SK-N-SH (cell line): ENCODE measurements at regions not wholly inside any gene's neighbourhood (a gene's known extent, or its start where the extent isn't known, plus 50 kb on each side); places are given as distances from the start of the nearest gene placed in this dataset.

ENCODE experiments used
- CTCF ChIA-PET: fragments of 300-600, 350-600 bp; formaldehyde crosslinking; extraction: SDS; loops from one replicate; lab custom pipeline; 2021; lab: Yijun Ruan, JAX
- POLR2A ChIA-PET: fragments of 350-600 bp; sonication (Branson Sonifier 250); formaldehyde crosslinking; extraction: SDS; loops from one replicate; lab custom pipeline; 2020; ENCODE audit warnings: antibody characterized with exemption, inconsistent platforms; lab: Yijun Ruan, JAX
- DNase-seq: peaks from one replicate; pipeline ENCODE4 v3.0.0; 2012
- H2AFZ ChIP-seq: fragments of 200-600 bp; sonication (generic); 2 replicates; pipeline ENCODE4 v1.8.1; 2016; ENCODE audit warnings: antibody characterized with exemption, mild to moderate bottlenecking, low read depth
- H3F3A ChIP-seq: fragments of 200-600 bp; sonication (generic); replicated peaks from 2 replicates; pipeline ENCODE3; 2016; ENCODE audit warnings: antibody characterized with exemption, mild to moderate bottlenecking; ENCODE audit not compliant: insufficient read depth
- H3K27ac ChIP-seq, 2 experiments: fragments of 200-500 bp in 1 of 2; fragments of 200-600 bp in 1 of 2; sonication (Bioruptor generic) in 1 of 2; sonication (generic), shearing (Covaris generic) in 1 of 2; 2 replicates each; pipeline versions ENCODE4 v1.5.1 to v1.6.1; 2014 to 2016; ENCODE audit warnings: low read depth in 2 of 2, inconsistent platforms in 1 of 2, low read length in 1 of 2, mild to moderate bottlenecking in 1 of 2, mixed read lengths in 1 of 2
- H3K27me3 ChIP-seq: fragments of 200-600 bp; sonication (generic), shearing (Covaris generic); 2 replicates; pipeline ENCODE4 v1.6.1; 2016; ENCODE audit warnings: mixed run types; ENCODE audit not compliant: insufficient read depth
- H3K36me3 ChIP-seq, 2 experiments: fragments of 200-500 bp in 1 of 2; fragments of 200-600 bp in 1 of 2; sonication (Bioruptor generic) in 1 of 2; sonication (generic) in 1 of 2; replicated peaks in 1 of 2; 2 replicates each; pipeline versions ENCODE3 to v1.5.1; 2014 to 2016; ENCODE audit warnings: low read length in 1 of 2, mild to moderate bottlenecking in 1 of 2; ENCODE audit not compliant: insufficient read depth in 2 of 2, control insufficient read depth in 1 of 2
- H3K4me1 ChIP-seq, 2 experiments: fragments of 200-500 bp in 1 of 2; fragments of 200-600 bp in 1 of 2; sonication (Bioruptor generic) in 1 of 2; sonication (generic), shearing (Covaris generic) in 1 of 2; 2 replicates each; pipeline versions ENCODE4 v1.5.1 to v1.6.1; 2014 to 2016; ENCODE audit warnings: low read depth in 1 of 2, low read length in 1 of 2, mixed run types in 1 of 2; ENCODE audit not compliant: insufficient read depth in 2 of 2, control insufficient read depth in 1 of 2
- H3K4me2 ChIP-seq: fragments of 200-600 bp; sonication (generic), shearing (Covaris generic); 2 replicates; pipeline ENCODE4 v1.6.1; 2017; ENCODE audit warnings: mixed run types
- H3K4me3 ChIP-seq, 2 experiments: fragments of 200-500 bp in 1 of 2; fragments of 200-600 bp in 1 of 2; sonication (Bioruptor generic) in 1 of 2; sonication (generic), shearing (Covaris generic) in 1 of 2; 2 replicates each; pipeline versions ENCODE4 v1.5.1 to v1.8.1; 2014 to 2016; ENCODE audit warnings: low read depth in 2 of 2, inconsistent platforms in 1 of 2, low read length in 1 of 2, mild to moderate bottlenecking in 1 of 2, mixed read lengths in 1 of 2, moderate library complexity in 1 of 2
- H3K79me2 ChIP-seq: fragments of 200-600 bp; sonication (generic); 2 replicates; pipeline ENCODE4 v1.8.1; 2017; ENCODE audit warnings: mild to moderate bottlenecking; ENCODE audit not compliant: insufficient read depth
- H3K9ac ChIP-seq: fragments of 200-600 bp; sonication (generic); 2 replicates; pipeline ENCODE4 v1.6.1; 2017; ENCODE audit warnings: mixed run types
- H3K9me2 ChIP-seq: fragments of 200-600 bp; sonication (generic); 2 replicates; pipeline ENCODE4 v1.6.1; 2017; ENCODE audit warnings: mixed run types
- H3K9me3 ChIP-seq: fragments of 200-600 bp; sonication (generic); 2 replicates; pipeline ENCODE4 v1.6.1; 2017; ENCODE audit warnings: mixed run types, mild to moderate bottlenecking, moderate library complexity
- H4K20me1 ChIP-seq: fragments of 200-600 bp; sonication (generic); 2 replicates; pipeline ENCODE4 v1.6.1; 2017; ENCODE audit warnings: mild to moderate bottlenecking, mixed run types; ENCODE audit not compliant: insufficient read depth
- CHD2 ChIP-seq: fragments of 150-350 bp; IDR thresholded peaks from 2 replicates; pipeline ENCODE4 v1.6.1; 2018; ENCODE audit warnings: low read length; ENCODE audit not compliant: partially characterized antibody
- CTCF ChIP-seq: fragments of 200-600 bp; sonication (generic); IDR thresholded peaks from 2 replicates; pipeline ENCODE4 v1.6.1; 2017; ENCODE audit warnings: antibody characterized with exemption, mild to moderate bottlenecking, moderate library complexity
- EP300 ChIP-seq, 2 experiments: IDR thresholded peaks; 2 replicates each; pipeline versions ENCODE4 v1.4.0 to v1.6.1; 2012; ENCODE audit warnings: borderline replicate concordance in 1 of 2, low read depth in 1 of 2, low read length in 1 of 2
- EZH2phosphoT487 ChIP-seq: fragments of 200-600 bp; sonication (generic); IDR thresholded peaks from 2 replicates; pipeline ENCODE4 v1.6.1; 2017; ENCODE audit warnings: low read depth, mixed run types, mild to moderate bottlenecking, antibody characterized with exemption, moderate library complexity, borderline replicate concordance
- FOSL2 ChIP-seq: IDR thresholded peaks from 2 replicates; pipeline ENCODE4 v1.4.0; 2012; ENCODE audit warnings: low read depth, mild to moderate bottlenecking, moderate library complexity, borderline replicate concordance
- FOXJ3 ChIP-seq: sonication (generic); formaldehyde crosslinking; IDR thresholded peaks from 2 replicates; pipeline ENCODE4 v1.5.1; 2020; ENCODE audit warnings: mild to moderate bottlenecking, missing genetic modification reagents
- GABPA ChIP-seq: IDR thresholded peaks from 2 replicates; pipeline ENCODE4 v1.4.0; 2012; ENCODE audit warnings: low read depth, mild to moderate bottlenecking
- IRF3 ChIP-seq: fragments of 150-350 bp; IDR thresholded peaks from 2 replicates; pipeline ENCODE4 v1.6.1; 2016; ENCODE audit warnings: mild to moderate bottlenecking, low read depth, low read length
- JUND ChIP-seq: IDR thresholded peaks from 2 replicates; pipeline ENCODE4 v1.4.0; 2012
- MAX ChIP-seq: IDR thresholded peaks from 2 replicates; pipeline ENCODE4 v1.4.0; 2012; ENCODE audit warnings: low read depth
- MXI1 ChIP-seq: IDR thresholded peaks from 2 replicates; pipeline ENCODE4 v1.6.1; 2012; ENCODE audit warnings: mild to moderate bottlenecking, low read depth, low read length, improper control_type of control experiment
- NRF1 ChIP-seq: IDR thresholded peaks from 2 replicates; pipeline ENCODE4 v1.6.1; 2012; ENCODE audit warnings: low read depth, mild to moderate bottlenecking, low read length
- RCOR1 ChIP-seq: fragments of 150-350 bp; IDR thresholded peaks from 2 replicates; pipeline ENCODE4 v1.6.1; 2017; ENCODE audit warnings: antibody characterized with exemption, low read length
- RFX5 ChIP-seq: IDR thresholded peaks from 2 replicates; pipeline ENCODE4 v1.6.1; 2012; ENCODE audit warnings: mild to moderate bottlenecking, improper control_type of control experiment, low read length
- SMC3 ChIP-seq: IDR thresholded peaks from 2 replicates; pipeline ENCODE4 v1.6.1; 2012; ENCODE audit warnings: low read depth, low read length, improper control_type of control experiment
- TAF1 ChIP-seq: IDR thresholded peaks from 2 replicates; pipeline ENCODE4 v1.6.1; 2012; ENCODE audit warnings: low read depth, mild to moderate bottlenecking, low read length, moderate library complexity, borderline replicate concordance
- TEAD4 ChIP-seq: IDR thresholded peaks from 2 replicates; pipeline ENCODE4 v1.4.0; 2012; ENCODE audit warnings: mild to moderate bottlenecking, borderline replicate concordance; ENCODE audit not compliant: insufficient read depth
- USF2 ChIP-seq: fragments of 150-350 bp; IDR thresholded peaks from 2 replicates; pipeline ENCODE4 v1.6.1; 2017; ENCODE audit warnings: antibody characterized with exemption, low read length, low read depth, borderline replicate concordance
- WGBS: methylation state at CpG from one replicate; pipeline ENCODE4 v1.1.6; 2017; ENCODE audit warnings: low lambda C conversion rate; 5-methylcytosine and 5-hydroxymethylcytosine counted together

GRCh38 chr13:62678039-62678438 is 1262.4 kb upstream of the PCDH20 start:
- Histone ChIP-seq H3K9me3 (no peaks in the 10 kb centered on the region), H3K27me3 (no peaks in the 10 kb centered on the region), H4K20me1 (no peaks in the 10 kb centered on the region), H3K9ac (no peak overlapping the region), H2AFZ (no peak overlapping the region; the same call in 1 of the 2 replicates), H3F3A (no peaks in the 10 kb centered on the region), H3K27ac (no peak overlapping the region), H3K4me3 (no peak overlapping the region), H3K79me2 (no peaks in the 10 kb centered on the region), H3K9me2 (no peaks in the 10 kb centered on the region), H3K4me2 (no peak overlapping the region), H3K36me3 (no peaks in the 10 kb centered on the region), H3K4me1 (no peaks in the 10 kb centered on the region)
- no peak for TF ChIP-seq RCOR1
- no peak for TF ChIP-seq MAX
- no peak for TF ChIP-seq FOSL2
- no peak for TF ChIP-seq GABPA
- no peak for TF ChIP-seq IRF3
- TF ChIP-seq NRF1 = no peak
- TF ChIP-seq FOXJ3 (CRISPR knock-in tag) = no peak
- TF ChIP-seq EP300 (IDR thresholded peaks at IDR 0.05; ENCODE audit: borderline replicate concordance in 1 of 2, low read depth in 1 of 2, low read length in 1 of 2) = no peak
- TF ChIP-seq CHD2 = no peak
- no peak for TF ChIP-seq TAF1
- TF ChIP-seq MXI1 = no peak
- TF ChIP-seq USF2 = no peak
- TF ChIP-seq CTCF = no peak
- no peak for TF ChIP-seq EZH2phosphoT487
- no peak for TF ChIP-seq RFX5
- no peak for TF ChIP-seq JUND
- no peak for TF ChIP-seq SMC3
- TF ChIP-seq TEAD4 = no peak
- CTCF ChIA-PET = no interaction called here
- POLR2A ChIA-PET = no interaction called here
- 56% methylated on average over 4 of the region's 4 CpGs for WGBS
- no peak for DNase-seq
